H1 (cell line): ENCODE measurements at regions not wholly inside any gene's neighbourhood (a gene's known extent, or its start where the extent isn't known, plus 50 kb on each side); places are given as distances from the start of the nearest gene placed in this dataset.

ENCODE experiments used
- CTCF ChIA-PET: fragments of 300-600 bp; sonication (Branson Sonifier 250); formaldehyde crosslinking; loops from one replicate; lab custom pipeline; 2021; ENCODE audit not compliant: partially characterized antibody; lab: Charles Lee
- POLR2A ChIA-PET: fragments of 300-600 bp; sonication (Branson Sonifier 250); formaldehyde crosslinking; loops from one replicate; lab custom pipeline; 2021; ENCODE audit warnings: inconsistent platforms; ENCODE audit not compliant: partially characterized antibody; lab: Charles Lee
- DNase-seq, 2 experiments: peaks; one replicate each; pipeline versions ENCODE4 v3.0.0 to v3.0.0-alpha.2; 2010 to 2022; ENCODE audit warnings: low spot score in 2 of 2, low read depth in 1 of 2, mixed read lengths in 1 of 2
- FAIRE-seq: peaks from 2 replicates; lab custom pipeline; 2011; peaks lifted over from hg19 to GRCh38; lab: Jason Lieb, UNC
- H2AFZ ChIP-seq: 2 replicates; pipeline ENCODE4 v1.8.1; 2012; ENCODE audit warnings: low read length, inconsistent platforms
- H2AK5ac ChIP-seq: 2 replicates; pipeline ENCODE4 v1.6.1; 2013; ENCODE audit warnings: low read depth, low read length
- H2BK120ac ChIP-seq: replicated peaks from 2 replicates; pipeline ENCODE3; 2013; ENCODE audit warnings: low read depth, low read length, inconsistent platforms
- H2BK12ac ChIP-seq: 2 replicates; pipeline ENCODE4 v1.6.1; 2013; ENCODE audit warnings: low read depth, low read length
- H2BK15ac ChIP-seq: 2 replicates; pipeline ENCODE4 v1.6.1; 2013; ENCODE audit warnings: low read length
- H2BK20ac ChIP-seq: 2 replicates; pipeline ENCODE4 v1.6.1; 2013; ENCODE audit warnings: low read length
- H2BK5ac ChIP-seq: 2 replicates; pipeline ENCODE4 v1.6.1; 2013; ENCODE audit warnings: low read depth, low read length
- H3K14ac ChIP-seq: 2 replicates; pipeline ENCODE4 v1.6.1; 2013; ENCODE audit warnings: inconsistent platforms; ENCODE audit not compliant: insufficient read length
- H3K18ac ChIP-seq: 2 replicates; pipeline ENCODE4 v1.6.1; 2013; ENCODE audit warnings: low read length; ENCODE audit errors: extremely low read depth
- H3K23ac ChIP-seq: 2 replicates; pipeline ENCODE4 v1.6.1; 2013; ENCODE audit warnings: inconsistent platforms; ENCODE audit not compliant: insufficient read length
- H3K23me2 ChIP-seq: 2 replicates; pipeline ENCODE4 v1.6.1; 2013; ENCODE audit warnings: low read depth, low read length
- H3K27ac ChIP-seq: 2 replicates; pipeline ENCODE4 v1.6.1; 2011; ENCODE audit warnings: low read depth, low read length, inconsistent platforms
- H3K27me3 ChIP-seq, 4 experiments: replicated peaks in 1 of 4; 1 replicate in 1 of 4; 2 replicates in 3 of 4; pipeline versions ENCODE4 v1.6.1 to v1.8.1; 2011 to 2013; ENCODE audit warnings: low read length in 3 of 4, mild to moderate bottlenecking in 3 of 4, inconsistent platforms in 2 of 4, mixed read lengths in 2 of 4, moderate library complexity in 1 of 4; ENCODE audit not compliant: control insufficient read depth in 3 of 4, insufficient read depth in 3 of 4; ENCODE audit errors: extremely low read depth in 1 of 4
- H3K36me3 ChIP-seq, 4 experiments: 2 replicates each; pipeline versions ENCODE4 v1.6.1 to v1.8.1; 2011 to 2013; ENCODE audit warnings: mild to moderate bottlenecking in 4 of 4, low read length in 3 of 4, moderate library complexity in 2 of 4, control low read depth in 1 of 4, inconsistent platforms in 1 of 4; ENCODE audit not compliant: insufficient read depth in 4 of 4, control insufficient read depth in 2 of 4
- H3K4ac ChIP-seq: replicated peaks from 2 replicates; pipeline ENCODE3; 2013; ENCODE audit warnings: low read length, low read depth, mixed read lengths, inconsistent platforms; ENCODE audit not compliant: insufficient read length
- H3K4me1 ChIP-seq, 4 experiments: replicated peaks in 1 of 4; 1 replicate in 1 of 4; 2 replicates in 3 of 4; pipeline versions ENCODE4 v1.6.1 to v1.8.1; 2011 to 2013; ENCODE audit warnings: low read length in 3 of 4, inconsistent platforms in 2 of 4, mixed read lengths in 1 of 4; ENCODE audit not compliant: insufficient read depth in 4 of 4, control insufficient read depth in 3 of 4
- H3K4me2 ChIP-seq, 2 experiments: 2 replicates each; pipeline versions ENCODE4 v1.6.1 to v1.8.1; 2011 to 2013; ENCODE audit warnings: low read depth in 2 of 2, low read length in 2 of 2, control low read depth in 1 of 2, inconsistent platforms in 1 of 2, mild to moderate bottlenecking in 1 of 2; ENCODE audit not compliant: insufficient read depth in 1 of 2
- H3K4me3 ChIP-seq, 4 experiments: fragments of 200-600, 300-600 bp in 1 of 4; sonication (generic), shearing (Covaris generic), sonication (Bioruptor Twin) in 1 of 4; 2 replicates each; pipeline versions ENCODE4 v1.5.1 to v1.8.1; 2011 to 2016; ENCODE audit warnings: low read length in 4 of 4, low read depth in 3 of 4, control low read depth in 2 of 4, inconsistent platforms in 2 of 4, mild to moderate bottlenecking in 2 of 4, mixed read lengths in 1 of 4, moderate library complexity in 1 of 4; ENCODE audit not compliant: insufficient read depth in 2 of 4; ENCODE audit errors: extremely low read depth in 1 of 4
- H3K56ac ChIP-seq: replicated peaks from 2 replicates; pipeline ENCODE3; 2013; ENCODE audit warnings: low read depth, mild to moderate bottlenecking, mixed read lengths, low read length, inconsistent platforms; ENCODE audit not compliant: insufficient read length
- H3K79me1 ChIP-seq: 2 replicates; pipeline ENCODE4 v1.6.1; 2013; ENCODE audit warnings: low read depth, low read length, control low read depth
- H3K79me2 ChIP-seq, 2 experiments: 2 replicates each; pipeline versions ENCODE4 v1.6.1 to v1.8.1; 2012 to 2013; ENCODE audit warnings: low read length in 2 of 2, mild to moderate bottlenecking in 2 of 2, inconsistent platforms in 1 of 2; ENCODE audit not compliant: insufficient read depth in 2 of 2, control insufficient read depth in 1 of 2
- H3K9ac ChIP-seq, 4 experiments: replicated peaks in 1 of 4; 1 replicate in 1 of 4; 2 replicates in 3 of 4; pipeline versions ENCODE4 v1.6.1 to v1.8.1; 2011 to 2013; ENCODE audit warnings: low read depth in 3 of 4, low read length in 3 of 4, control low read depth in 2 of 4, mild to moderate bottlenecking in 2 of 4, moderate library complexity in 2 of 4, inconsistent platforms in 1 of 4; ENCODE audit errors: extremely low read depth in 1 of 4
- H3K9me3 ChIP-seq, 2 experiments: 2 replicates each; pipeline versions ENCODE4 v1.6.1 to v1.8.1; 2012 to 2013; ENCODE audit warnings: mild to moderate bottlenecking in 2 of 2, moderate library complexity in 2 of 2, control low read depth in 1 of 2, inconsistent platforms in 1 of 2, low read depth in 1 of 2, low read length in 1 of 2, mixed read lengths in 1 of 2; ENCODE audit not compliant: insufficient read depth in 2 of 2
- H4K20me1 ChIP-seq, 2 experiments: replicated peaks in 1 of 2; 2 replicates each; pipeline versions ENCODE3 to v1.8.1; 2011 to 2013; ENCODE audit warnings: inconsistent platforms in 2 of 2, low read length in 2 of 2, mild to moderate bottlenecking in 1 of 2; ENCODE audit not compliant: insufficient read depth in 2 of 2, control insufficient read depth in 1 of 2
- H4K5ac ChIP-seq: 2 replicates; pipeline ENCODE4 v1.6.1; 2013; ENCODE audit warnings: low read length, low read depth, mixed read lengths, inconsistent platforms; ENCODE audit not compliant: insufficient read length
- H4K8ac ChIP-seq: 2 replicates; pipeline ENCODE4 v1.8.0; 2013; ENCODE audit warnings: mild to moderate bottlenecking, moderate library complexity, low read length, inconsistent platforms; ENCODE audit not compliant: insufficient read depth; ENCODE audit errors: extremely low read depth
- H4K91ac ChIP-seq: replicated peaks from 2 replicates; pipeline ENCODE3; 2013; ENCODE audit warnings: low read length, mixed read lengths, inconsistent platforms; ENCODE audit not compliant: insufficient read length
- GTF2F1 ChIP-seq: IDR thresholded peaks from 2 replicates; pipeline ENCODE4 v1.6.1; 2012; ENCODE audit warnings: low read depth, low read length, improper control_type of control experiment, borderline replicate concordance
- POU5F1 ChIP-seq: IDR thresholded peaks from 2 replicates; pipeline ENCODE4 v1.6.1; 2011; ENCODE audit warnings: low read depth, mild to moderate bottlenecking, low read length, moderate library complexity
- WGBS, 2 experiments: shearing (Covaris generic) in 1 of 2; methylation state at CpG; one replicate each; pipeline versions ENCODE4 v1.1.6 to v1.1.7; 2013 to 2015; ENCODE audit warnings: low lambda C conversion rate in 2 of 2, mixed read lengths in 2 of 2, inconsistent platforms in 1 of 2, low coverage in 1 of 2, missing lambda C conversion rate in 1 of 2; ENCODE audit not compliant: insufficient replicate concordance in 2 of 2, insufficient coverage in 1 of 2, insufficient read length in 1 of 2; ENCODE audit errors: extremely low coverage in 1 of 2, missing lambda C conversion rate in 1 of 2; 5-methylcytosine and 5-hydroxymethylcytosine counted together

GRCh38 chr10:120182431-120182830 lies 274.6 kb upstream of the PLPP4 start:
- CTCF ChIA-PET = interaction anchor here (0.5 to 1.0 kb wide), 3 partner anchors 53 to 245 kb away, joined by 3 to 4 read pairs (median 3); no protein-coding TSS in a partner anchor
- FAIRE-seq = no peak
- Histone ChIP-seq H4K20me1 (no peaks in the 10 kb centered on the region), H3K36me3 (no peaks in the 10 kb centered on the region), H2AK5ac (no peak overlapping the region), H4K91ac (no peak overlapping the region), H2BK120ac (no peak overlapping the region), H4K5ac (no peak overlapping the region), H3K18ac (no peak overlapping the region), H2BK15ac (no peak overlapping the region), H3K79me1 (no peaks in the 10 kb centered on the region), H2BK12ac (no peak overlapping the region), H3K4me2 (no peak overlapping the region), H3K9me3 (no peaks in the 10 kb centered on the region), H2BK5ac (no peak overlapping the region), H2AFZ (no peak overlapping the region), H3K9ac (no peak overlapping the region), H3K79me2 (no peaks in the 10 kb centered on the region), H4K8ac (no peak overlapping the region), H3K4me1 (peaks cover 0 to 3% (median 0%) of the 10 kb centered on the region in 4 experiments; a peak in 1 of 7 replicates), H2BK20ac (no peak overlapping the region), H3K14ac (no peak overlapping the region), H3K4me3 (no peak overlapping the region), H3K27ac (no peak overlapping the region), H3K23me2 (no peaks in the 10 kb centered on the region), H3K4ac (no peak overlapping the region), H3K56ac (no peak overlapping the region), H3K23ac (no peak overlapping the region), H3K27me3 (no peaks in the 10 kb centered on the region)
- DNase-seq = no peak
- POLR2A ChIA-PET = no interaction called here
- 91% methylated on average over 1 of the region's 1 CpG; no CpG with 5 or more reads in 1 of the 2 experiments for WGBS, 2 experiments
- TF ChIP-seq GTF2F1 = no peak
- TF ChIP-seq POU5F1 = no peak
